LNCAP (cell line): ENCODE measurements at regions not wholly inside any gene's neighbourhood (a gene's known extent, or its start where the extent isn't known, plus 50 kb on each side); places are given as distances from the start of the nearest gene placed in this dataset.

Source experiments
- TF ChIP-seq, protein P1 (sequence below): fragments of 450-650 bp; IDR thresholded peaks from 2 replicates; pipeline ENCODE4 v1.5.1; 2017; ENCODE audit warnings: mild to moderate bottlenecking

DNA sequence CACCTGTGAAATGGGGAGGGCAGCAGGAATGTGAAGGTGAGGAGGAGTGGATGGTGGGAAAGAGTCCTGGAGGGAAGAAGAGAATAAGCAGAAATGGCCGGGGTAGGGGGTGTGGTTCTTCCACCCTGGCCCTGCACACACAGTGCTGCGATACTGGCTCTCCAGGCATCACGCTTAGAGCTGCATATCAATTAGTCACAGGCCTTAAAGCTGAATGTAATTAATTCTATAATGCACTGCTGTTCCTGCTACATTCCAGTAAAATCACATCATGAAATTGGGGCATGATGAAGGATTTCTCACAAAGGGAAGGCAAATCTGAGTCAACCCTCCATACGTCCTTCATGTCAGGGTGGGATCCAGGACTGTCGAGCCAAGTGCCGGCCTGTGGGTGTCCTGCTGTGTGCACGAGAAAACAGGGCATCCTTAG is 566.1 kb downstream of the BCL11B start:
- TF ChIP-seq, protein P1, sequence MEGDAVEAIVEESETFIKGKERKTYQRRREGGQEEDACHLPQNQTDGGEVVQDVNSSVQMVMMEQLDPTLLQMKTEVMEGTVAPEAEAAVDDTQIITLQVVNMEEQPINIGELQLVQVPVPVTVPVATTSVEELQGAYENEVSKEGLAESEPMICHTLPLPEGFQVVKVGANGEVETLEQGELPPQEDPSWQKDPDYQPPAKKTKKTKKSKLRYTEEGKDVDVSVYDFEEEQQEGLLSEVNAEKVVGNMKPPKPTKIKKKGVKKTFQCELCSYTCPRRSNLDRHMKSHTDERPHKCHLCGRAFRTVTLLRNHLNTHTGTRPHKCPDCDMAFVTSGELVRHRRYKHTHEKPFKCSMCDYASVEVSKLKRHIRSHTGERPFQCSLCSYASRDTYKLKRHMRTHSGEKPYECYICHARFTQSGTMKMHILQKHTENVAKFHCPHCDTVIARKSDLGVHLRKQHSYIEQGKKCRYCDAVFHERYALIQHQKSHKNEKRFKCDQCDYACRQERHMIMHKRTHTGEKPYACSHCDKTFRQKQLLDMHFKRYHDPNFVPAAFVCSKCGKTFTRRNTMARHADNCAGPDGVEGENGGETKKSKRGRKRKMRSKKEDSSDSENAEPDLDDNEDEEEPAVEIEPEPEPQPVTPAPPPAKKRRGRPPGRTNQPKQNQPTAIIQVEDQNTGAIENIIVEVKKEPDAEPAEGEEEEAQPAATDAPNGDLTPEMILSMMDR: no peak

DNA sequence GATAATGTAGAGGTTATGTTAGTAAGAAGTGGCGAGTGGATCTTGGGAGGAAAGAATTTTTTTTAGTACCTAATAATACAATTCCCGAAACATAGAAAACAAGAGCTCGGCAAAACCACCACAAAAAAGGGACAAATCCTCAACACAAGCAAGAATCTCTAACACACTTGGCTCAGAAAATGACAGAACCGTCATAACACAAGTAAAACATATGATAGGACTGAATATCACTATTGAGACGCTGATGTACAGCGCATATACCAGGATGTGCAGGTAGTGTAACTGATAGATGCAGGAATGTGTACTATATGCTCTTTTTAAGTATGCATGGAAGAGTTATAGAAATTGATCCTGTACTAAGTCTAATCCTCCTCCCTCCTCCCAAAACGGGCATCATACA is 564.5 kb downstream of the BCL11B start:
- TF ChIP-seq, protein P1: no peak

DNA sequence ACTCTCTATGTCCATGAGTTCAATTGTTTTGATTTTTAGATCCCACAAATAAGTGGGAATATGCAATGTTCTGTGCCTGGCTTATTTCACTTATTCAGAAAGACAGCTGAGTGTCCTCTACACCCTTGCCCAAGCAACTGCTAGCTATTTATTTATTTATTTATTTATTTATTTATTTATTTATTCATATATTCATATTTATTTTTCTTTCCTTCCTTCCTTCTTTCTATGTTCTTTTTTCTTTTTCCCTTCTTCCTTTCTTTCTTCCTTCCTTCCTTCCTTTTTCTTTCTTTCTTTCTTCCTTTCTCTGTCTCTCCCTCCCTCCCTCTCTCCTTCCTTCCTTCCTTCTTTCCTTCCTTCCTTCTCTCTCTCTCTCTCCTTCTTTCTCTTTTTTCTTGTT is 563.4 kb downstream of the BCL11B start:
- TF ChIP-seq, protein P1: no peak

DNA sequence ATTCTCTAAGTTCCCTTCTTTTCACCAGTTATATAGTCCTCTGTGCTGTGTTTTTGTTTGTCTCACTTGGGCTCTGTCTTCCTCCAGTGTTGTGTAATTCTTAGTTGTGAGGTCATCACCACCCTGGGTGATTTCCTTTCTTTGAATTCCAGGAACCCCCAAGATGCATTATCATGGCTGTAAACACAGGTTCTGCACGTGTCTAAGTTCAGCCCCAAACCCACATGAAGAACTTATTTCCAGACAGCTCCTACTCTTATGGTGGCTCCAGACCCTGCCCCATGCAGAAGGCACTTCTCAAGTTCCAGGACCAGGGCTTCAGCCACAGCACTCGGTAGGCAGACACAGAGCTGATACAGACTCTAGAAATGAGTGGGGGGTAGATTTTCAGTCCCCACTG is 560.5 kb downstream of the BCL11B start:
- TF ChIP-seq, protein P1: no peak

DNA sequence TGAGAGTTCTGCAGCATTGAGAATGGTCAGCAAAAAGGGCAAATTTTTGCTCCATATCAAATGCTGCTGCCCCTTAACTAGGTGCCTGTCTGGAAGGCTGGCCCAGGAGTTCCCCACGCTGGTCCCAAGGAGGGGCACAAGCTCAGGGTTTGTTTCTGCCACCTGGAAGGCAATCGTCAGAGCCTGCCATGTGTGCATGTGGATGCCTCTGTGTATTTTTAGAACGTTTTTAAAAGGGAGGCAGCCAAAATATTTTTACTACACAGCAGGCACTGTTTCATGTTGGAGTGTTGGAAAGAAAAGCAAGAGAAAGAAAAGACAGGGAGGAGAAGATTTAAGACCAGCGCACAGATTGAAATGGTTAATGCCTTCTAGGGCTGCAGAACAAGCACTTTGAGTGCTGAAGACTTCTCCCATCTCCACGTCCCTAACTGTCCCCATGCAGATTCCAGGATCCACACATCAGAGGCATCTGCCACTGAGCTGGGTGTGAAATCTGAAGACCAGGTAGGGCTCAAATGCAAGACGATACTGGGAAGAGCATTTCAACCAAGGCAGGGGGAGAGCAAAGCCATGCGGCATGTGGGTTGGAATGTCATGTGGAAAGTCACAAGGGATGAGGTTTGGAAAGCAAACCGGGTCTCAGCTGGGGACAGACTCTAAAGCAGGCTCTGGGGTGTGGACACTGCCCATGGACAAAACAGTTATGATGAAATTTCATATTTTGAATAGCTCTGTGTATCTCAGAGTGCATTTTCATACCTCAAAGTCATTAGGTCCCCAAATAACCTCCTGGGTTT is 557.2 kb downstream of the BCL11B start:
- TF ChIP-seq, protein P1: no peak

DNA sequence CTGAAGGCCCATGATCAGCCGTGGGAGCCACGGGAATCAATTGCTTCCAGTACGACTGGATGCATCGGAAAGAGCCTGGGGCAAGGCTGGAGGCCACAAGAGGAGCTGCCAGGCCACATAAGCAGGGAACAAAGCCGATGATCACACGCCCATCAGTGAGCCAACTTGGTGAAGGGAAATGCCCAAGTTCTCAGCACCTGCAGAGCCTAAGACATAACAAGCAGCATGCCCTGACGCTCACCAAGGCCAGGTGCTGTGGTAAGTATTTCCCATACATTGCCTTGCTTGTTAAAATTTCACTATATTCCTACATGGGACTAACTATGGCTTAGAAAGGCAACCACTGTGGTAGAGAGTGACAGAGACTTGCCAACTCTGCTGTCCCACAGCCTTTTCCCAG is 555.9 kb downstream of the BCL11B start:
- TF ChIP-seq, protein P1: no peak

DNA sequence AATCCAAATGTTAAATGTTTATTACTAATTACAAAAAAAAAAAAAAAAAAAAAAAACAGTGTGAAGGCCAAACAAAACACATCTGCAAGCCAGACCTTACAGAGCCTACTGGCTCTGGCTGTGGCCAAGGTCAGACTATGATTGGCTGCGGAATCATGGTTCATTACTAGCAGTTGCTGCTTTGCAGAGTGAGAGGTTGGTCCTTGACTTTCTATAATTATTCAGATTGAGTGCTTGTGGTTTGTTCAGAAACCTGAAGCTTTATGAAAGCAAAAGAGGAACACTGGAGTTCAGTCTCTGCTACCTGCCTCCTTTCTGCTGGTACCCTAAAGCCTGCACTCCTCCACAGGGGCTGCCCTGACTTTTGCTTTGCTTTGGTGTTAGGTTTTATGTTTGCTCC is 550.9 kb downstream of the BCL11B start:
- TF ChIP-seq, protein P1: no peak
